ENCODE measurements at regions not wholly inside any gene's neighbourhood (a gene's known extent, or its start where the extent isn't known, plus 50 kb on each side); places are given as distances from the start of the nearest gene placed in this dataset.

- Histone ChIP-seq H3K4me3 (ENCODE audit: low read length) (no peak overlapping the region), H3K36me3 (ENCODE audit: control insufficient read depth, insufficient read depth, low read length) (no peaks in the 10 kb centered on the region), H3K27ac (ENCODE audit: low read depth, low read length) (no peak overlapping the region), H3K9me3 (ENCODE audit: control insufficient read depth, low read length) (no peaks in the 10 kb centered on the region), H3K9ac (ENCODE audit: extremely low read depth, low read length, poor library complexity, severe bottlenecking) (no peak overlapping the region), H3K4me1 (ENCODE audit: control insufficient read depth, insufficient read depth, low read length) (no peaks in the 10 kb centered on the region), H3K27me3 (ENCODE audit: control insufficient read depth, insufficient read depth, low read length, poor library complexity, severe bottlenecking) (no peaks in the 10 kb centered on the region)
- Mint-ChIP-seq H3K4me3 (no peak overlapping the region), H3K4me1 (no peaks in the 10 kb centered on the region), H3K36me3 (ENCODE audit: low read depth) (no peaks in the 10 kb centered on the region), H3K27me3 (ENCODE audit: insufficient read depth) (no peaks in the 10 kb centered on the region), H3K9me3 (no peaks in the 10 kb centered on the region), H3K27ac (no peak overlapping the region)
- WGBS, 2 experiments (ENCODE audit: insufficient coverage in 1 of 2, insufficient read length in 1 of 2) = 93 to 100% methylated on average over 3 to 5 of the region's 5 CpGs
- no peak for DNase-seq
- TF ChIP-seq CTCF (conservative IDR thresholded peaks at IDR 0.05) = no peak
Measured at GRCh38 chr6:148195511-148195910, 147.1 kb upstream of the SASH1 start.

DNA sequence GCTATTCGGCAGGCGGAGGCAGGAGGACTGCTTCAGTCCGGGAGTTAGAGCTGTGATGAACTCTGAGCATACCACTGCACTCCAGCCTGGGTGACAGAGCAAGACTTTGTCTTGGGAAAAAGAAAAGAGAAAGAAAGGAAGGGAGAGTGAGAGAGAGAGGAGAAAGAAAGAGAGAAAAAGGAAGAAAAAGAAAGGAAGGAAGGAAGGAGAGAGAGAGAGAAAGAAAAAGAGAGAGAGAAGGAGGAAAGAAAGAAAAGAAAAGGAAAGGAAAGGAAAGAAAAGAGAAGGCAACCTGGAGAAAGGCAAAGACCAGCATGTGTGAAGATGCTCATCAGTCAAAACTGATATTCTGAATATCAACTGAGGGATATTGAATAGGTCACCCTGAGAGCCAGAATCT, 143.1 kb upstream of the SASH1 start:
- no peaks in the 10 kb centered on the region for H3K4me1 ChIP-seq (ENCODE audit: control insufficient read depth, insufficient read depth, low read length)
- no peak overlapping the region for H3K4me3 Mint-ChIP-seq
- H3K27ac ChIP-seq (ENCODE audit: low read depth, low read length) = no peak overlapping the region
- no peaks in the 10 kb centered on the region for H3K36me3 Mint-ChIP-seq (ENCODE audit: low read depth)
- H3K9ac ChIP-seq (ENCODE audit: extremely low read depth, low read length, poor library complexity, severe bottlenecking) = no peak overlapping the region
- H3K36me3 ChIP-seq (ENCODE audit: control insufficient read depth, insufficient read depth, low read length) = no peaks in the 10 kb centered on the region
- H3K4me3 ChIP-seq (ENCODE audit: low read length) = no peak overlapping the region
- H3K9me3 Mint-ChIP-seq = no peaks in the 10 kb centered on the region
- peaks cover 3% of the 10 kb centered on the region for H3K4me1 Mint-ChIP-seq
- H3K9me3 ChIP-seq (ENCODE audit: control insufficient read depth, low read length) = no peaks in the 10 kb centered on the region
- no peak overlapping the region for H3K27ac Mint-ChIP-seq
- no peaks in the 10 kb centered on the region for H3K27me3 ChIP-seq (ENCODE audit: control insufficient read depth, insufficient read depth, low read length, poor library complexity, severe bottlenecking)
- DNase-seq = no peak
- no peaks in the 10 kb centered on the region for H3K27me3 Mint-ChIP-seq (ENCODE audit: insufficient read depth)
- WGBS, 2 experiments (ENCODE audit: insufficient coverage in 1 of 2, insufficient read length in 1 of 2) = 92 to 100% methylated on average over 3 of the region's 3 CpGs
- TF ChIP-seq CTCF (conservative IDR thresholded peaks at IDR 0.05) = no peak

DNA sequence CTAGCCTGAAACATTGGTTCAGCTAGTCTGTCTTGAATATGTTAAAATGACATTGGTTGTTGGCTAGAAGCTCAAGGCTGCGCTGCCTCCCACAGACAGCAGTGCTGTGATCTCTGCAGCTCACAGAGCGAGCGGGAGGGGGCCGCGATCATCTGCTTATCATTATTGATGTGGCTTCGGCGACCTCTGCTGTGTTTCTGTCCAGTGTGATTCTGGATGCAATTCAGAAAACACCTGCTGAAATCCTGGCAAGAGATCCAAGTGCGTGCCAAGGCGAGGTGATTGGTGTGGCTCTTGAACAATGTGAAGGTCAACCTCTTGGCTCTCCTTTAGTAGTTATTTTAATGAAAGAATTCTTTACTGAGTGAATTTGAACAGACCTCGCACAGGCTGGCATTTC, 142.3 kb upstream of the SASH1 start:
- H3K4me1 Mint-ChIP-seq = peaks cover 3% of the 10 kb centered on the region
- no peak overlapping the region for H3K27ac Mint-ChIP-seq
- H3K9me3 ChIP-seq (ENCODE audit: control insufficient read depth, low read length) = no peaks in the 10 kb centered on the region
- H3K36me3 Mint-ChIP-seq (ENCODE audit: low read depth) = no peaks in the 10 kb centered on the region
- no peak for DNase-seq
- no peaks in the 10 kb centered on the region for H3K9me3 Mint-ChIP-seq
- 72 to 83% methylated on average over 2 to 10 of the region's 10 CpGs for WGBS, 2 experiments (ENCODE audit: insufficient coverage in 1 of 2, insufficient read length in 1 of 2)
- no peaks in the 10 kb centered on the region for H3K27me3 ChIP-seq (ENCODE audit: control insufficient read depth, insufficient read depth, low read length, poor library complexity, severe bottlenecking)
- H3K4me3 Mint-ChIP-seq = no peak overlapping the region
- no peaks in the 10 kb centered on the region for H3K27me3 Mint-ChIP-seq (ENCODE audit: insufficient read depth)
- no peak overlapping the region for H3K9ac ChIP-seq (ENCODE audit: extremely low read depth, low read length, poor library complexity, severe bottlenecking)
- TF ChIP-seq CTCF (conservative IDR thresholded peaks at IDR 0.05) = no peak
- no peak overlapping the region for H3K4me3 ChIP-seq (ENCODE audit: low read length)
- no peaks in the 10 kb centered on the region for H3K36me3 ChIP-seq (ENCODE audit: control insufficient read depth, insufficient read depth, low read length)
- no peak overlapping the region for H3K27ac ChIP-seq (ENCODE audit: low read depth, low read length)
- H3K4me1 ChIP-seq (ENCODE audit: control insufficient read depth, insufficient read depth, low read length) = no peaks in the 10 kb centered on the region

Data from endodermal cell (in vitro differentiated cells).